H1 (cell line): ENCODE measurements at regions not wholly inside any gene's neighbourhood (a gene's known extent, or its start where the extent isn't known, plus 50 kb on each side); places are given as distances from the start of the nearest gene placed in this dataset.

Experiments used
- CTCF ChIA-PET: fragments of 300-600 bp; sonication (Branson Sonifier 250); formaldehyde crosslinking; loops from one replicate; lab custom pipeline; 2021; ENCODE audit not compliant: partially characterized antibody; lab: Charles Lee
- POLR2A ChIA-PET: fragments of 300-600 bp; sonication (Branson Sonifier 250); formaldehyde crosslinking; loops from one replicate; lab custom pipeline; 2021; ENCODE audit warnings: inconsistent platforms; ENCODE audit not compliant: partially characterized antibody; lab: Charles Lee
- DNase-seq, 2 experiments: peaks; one replicate each; pipeline versions ENCODE4 v3.0.0 to v3.0.0-alpha.2; 2010 to 2022; ENCODE audit warnings: low spot score in 2 of 2, low read depth in 1 of 2, mixed read lengths in 1 of 2
- FAIRE-seq: peaks from 2 replicates; lab custom pipeline; 2011; peaks lifted over from hg19 to GRCh38; lab: Jason Lieb, UNC
- H2AFZ ChIP-seq: 2 replicates; pipeline ENCODE4 v1.8.1; 2012; ENCODE audit warnings: low read length, inconsistent platforms
- H2AK5ac ChIP-seq: 2 replicates; pipeline ENCODE4 v1.6.1; 2013; ENCODE audit warnings: low read depth, low read length
- H2BK120ac ChIP-seq: replicated peaks from 2 replicates; pipeline ENCODE3; 2013; ENCODE audit warnings: low read depth, low read length, inconsistent platforms
- H2BK12ac ChIP-seq: 2 replicates; pipeline ENCODE4 v1.6.1; 2013; ENCODE audit warnings: low read depth, low read length
- H2BK15ac ChIP-seq: 2 replicates; pipeline ENCODE4 v1.6.1; 2013; ENCODE audit warnings: low read length
- H2BK20ac ChIP-seq: 2 replicates; pipeline ENCODE4 v1.6.1; 2013; ENCODE audit warnings: low read length
- H2BK5ac ChIP-seq: 2 replicates; pipeline ENCODE4 v1.6.1; 2013; ENCODE audit warnings: low read depth, low read length
- H3K14ac ChIP-seq: 2 replicates; pipeline ENCODE4 v1.6.1; 2013; ENCODE audit warnings: inconsistent platforms; ENCODE audit not compliant: insufficient read length
- H3K18ac ChIP-seq: 2 replicates; pipeline ENCODE4 v1.6.1; 2013; ENCODE audit warnings: low read length; ENCODE audit errors: extremely low read depth
- H3K23ac ChIP-seq: 2 replicates; pipeline ENCODE4 v1.6.1; 2013; ENCODE audit warnings: inconsistent platforms; ENCODE audit not compliant: insufficient read length
- H3K23me2 ChIP-seq: 2 replicates; pipeline ENCODE4 v1.6.1; 2013; ENCODE audit warnings: low read depth, low read length
- H3K27ac ChIP-seq: 2 replicates; pipeline ENCODE4 v1.6.1; 2011; ENCODE audit warnings: low read depth, low read length, inconsistent platforms
- H3K27me3 ChIP-seq, 4 experiments: replicated peaks in 1 of 4; 1 replicate in 1 of 4; 2 replicates in 3 of 4; pipeline versions ENCODE4 v1.6.1 to v1.8.1; 2011 to 2013; ENCODE audit warnings: low read length in 3 of 4, mild to moderate bottlenecking in 3 of 4, inconsistent platforms in 2 of 4, mixed read lengths in 2 of 4, moderate library complexity in 1 of 4; ENCODE audit not compliant: control insufficient read depth in 3 of 4, insufficient read depth in 3 of 4; ENCODE audit errors: extremely low read depth in 1 of 4
- H3K36me3 ChIP-seq, 4 experiments: 2 replicates each; pipeline versions ENCODE4 v1.6.1 to v1.8.1; 2011 to 2013; ENCODE audit warnings: mild to moderate bottlenecking in 4 of 4, low read length in 3 of 4, moderate library complexity in 2 of 4, control low read depth in 1 of 4, inconsistent platforms in 1 of 4; ENCODE audit not compliant: insufficient read depth in 4 of 4, control insufficient read depth in 2 of 4
- H3K4ac ChIP-seq: replicated peaks from 2 replicates; pipeline ENCODE3; 2013; ENCODE audit warnings: low read length, low read depth, mixed read lengths, inconsistent platforms; ENCODE audit not compliant: insufficient read length
- H3K4me1 ChIP-seq, 4 experiments: replicated peaks in 1 of 4; 1 replicate in 1 of 4; 2 replicates in 3 of 4; pipeline versions ENCODE4 v1.6.1 to v1.8.1; 2011 to 2013; ENCODE audit warnings: low read length in 3 of 4, inconsistent platforms in 2 of 4, mixed read lengths in 1 of 4; ENCODE audit not compliant: insufficient read depth in 4 of 4, control insufficient read depth in 3 of 4
- H3K4me2 ChIP-seq, 2 experiments: 2 replicates each; pipeline versions ENCODE4 v1.6.1 to v1.8.1; 2011 to 2013; ENCODE audit warnings: low read depth in 2 of 2, low read length in 2 of 2, control low read depth in 1 of 2, inconsistent platforms in 1 of 2, mild to moderate bottlenecking in 1 of 2; ENCODE audit not compliant: insufficient read depth in 1 of 2
- H3K4me3 ChIP-seq, 4 experiments: fragments of 200-600, 300-600 bp in 1 of 4; sonication (generic), shearing (Covaris generic), sonication (Bioruptor Twin) in 1 of 4; 2 replicates each; pipeline versions ENCODE4 v1.5.1 to v1.8.1; 2011 to 2016; ENCODE audit warnings: low read length in 4 of 4, low read depth in 3 of 4, control low read depth in 2 of 4, inconsistent platforms in 2 of 4, mild to moderate bottlenecking in 2 of 4, mixed read lengths in 1 of 4, moderate library complexity in 1 of 4; ENCODE audit not compliant: insufficient read depth in 2 of 4; ENCODE audit errors: extremely low read depth in 1 of 4
- H3K56ac ChIP-seq: replicated peaks from 2 replicates; pipeline ENCODE3; 2013; ENCODE audit warnings: low read depth, mild to moderate bottlenecking, mixed read lengths, low read length, inconsistent platforms; ENCODE audit not compliant: insufficient read length
- H3K79me1 ChIP-seq: 2 replicates; pipeline ENCODE4 v1.6.1; 2013; ENCODE audit warnings: low read depth, low read length, control low read depth
- H3K79me2 ChIP-seq, 2 experiments: 2 replicates each; pipeline versions ENCODE4 v1.6.1 to v1.8.1; 2012 to 2013; ENCODE audit warnings: low read length in 2 of 2, mild to moderate bottlenecking in 2 of 2, inconsistent platforms in 1 of 2; ENCODE audit not compliant: insufficient read depth in 2 of 2, control insufficient read depth in 1 of 2
- H3K9ac ChIP-seq, 4 experiments: replicated peaks in 1 of 4; 1 replicate in 1 of 4; 2 replicates in 3 of 4; pipeline versions ENCODE4 v1.6.1 to v1.8.1; 2011 to 2013; ENCODE audit warnings: low read depth in 3 of 4, low read length in 3 of 4, control low read depth in 2 of 4, mild to moderate bottlenecking in 2 of 4, moderate library complexity in 2 of 4, inconsistent platforms in 1 of 4; ENCODE audit errors: extremely low read depth in 1 of 4
- H3K9me3 ChIP-seq, 2 experiments: 2 replicates each; pipeline versions ENCODE4 v1.6.1 to v1.8.1; 2012 to 2013; ENCODE audit warnings: mild to moderate bottlenecking in 2 of 2, moderate library complexity in 2 of 2, control low read depth in 1 of 2, inconsistent platforms in 1 of 2, low read depth in 1 of 2, low read length in 1 of 2, mixed read lengths in 1 of 2; ENCODE audit not compliant: insufficient read depth in 2 of 2
- H4K20me1 ChIP-seq, 2 experiments: replicated peaks in 1 of 2; 2 replicates each; pipeline versions ENCODE3 to v1.8.1; 2011 to 2013; ENCODE audit warnings: inconsistent platforms in 2 of 2, low read length in 2 of 2, mild to moderate bottlenecking in 1 of 2; ENCODE audit not compliant: insufficient read depth in 2 of 2, control insufficient read depth in 1 of 2
- H4K5ac ChIP-seq: 2 replicates; pipeline ENCODE4 v1.6.1; 2013; ENCODE audit warnings: low read length, low read depth, mixed read lengths, inconsistent platforms; ENCODE audit not compliant: insufficient read length
- H4K8ac ChIP-seq: 2 replicates; pipeline ENCODE4 v1.8.0; 2013; ENCODE audit warnings: mild to moderate bottlenecking, moderate library complexity, low read length, inconsistent platforms; ENCODE audit not compliant: insufficient read depth; ENCODE audit errors: extremely low read depth
- H4K91ac ChIP-seq: replicated peaks from 2 replicates; pipeline ENCODE3; 2013; ENCODE audit warnings: low read length, mixed read lengths, inconsistent platforms; ENCODE audit not compliant: insufficient read length
- EZH2 ChIP-seq: fragments of 200-600 bp; sonication (generic); IDR thresholded peaks from 2 replicates; pipeline ENCODE4 v1.7.1; 2012; ENCODE audit warnings: low read depth, mild to moderate bottlenecking, moderate library complexity, low read length, inconsistent platforms; ENCODE audit not compliant: severe bottlenecking
- KDM4A ChIP-seq: IDR thresholded peaks from one replicate; pipeline ENCODE4 v1.7.1; 2012; ENCODE audit warnings: low read depth, mild to moderate bottlenecking, moderate library complexity, low read length, inconsistent platforms; ENCODE audit not compliant: severe bottlenecking
- PHF8 ChIP-seq: fragments of 200-600 bp; sonication (generic); conservative IDR thresholded peaks from 2 replicates; pipeline ENCODE4 v1.7.1; 2012; ENCODE audit warnings: low read depth, mild to moderate bottlenecking, inconsistent platforms, low read length, moderate library complexity
- POLR2A ChIP-seq, 2 experiments: IDR thresholded peaks; 1 replicate in 1 of 2; 2 replicates in 1 of 2; pipeline ENCODE4 v1.6.1; 2011; ENCODE audit warnings: low read depth in 2 of 2, low read length in 2 of 2, mild to moderate bottlenecking in 2 of 2; ENCODE audit errors: control extremely low read depth in 1 of 2
- RNF2 ChIP-seq: fragments of 200-900, 300-1000 bp; sonication (generic); IDR thresholded peaks from 2 replicates; pipeline ENCODE4 v1.7.1; 2016; ENCODE audit warnings: borderline replicate concordance, low read depth, mild to moderate bottlenecking, antibody characterized with exemption, low read length; ENCODE audit not compliant: poor library complexity, severe bottlenecking; ENCODE audit errors: missing control alignments
- SP2 ChIP-seq: IDR thresholded peaks from 2 replicates; pipeline ENCODE4 v1.6.1; 2012; ENCODE audit warnings: mild to moderate bottlenecking, low read length, inconsistent platforms
- SUZ12 ChIP-seq: fragments of 200-600 bp; sonication (generic); IDR thresholded peaks from 2 replicates; pipeline ENCODE4 v1.6.1; 2012; ENCODE audit warnings: mild to moderate bottlenecking, inconsistent platforms, low read length, moderate library complexity, mixed read lengths
- USF2 ChIP-seq: IDR thresholded peaks from 2 replicates; pipeline ENCODE4 v1.6.1; 2011; ENCODE audit warnings: low read length, improper control_type of control experiment
- YY1 ChIP-seq: IDR thresholded peaks from 2 replicates; pipeline ENCODE4 v1.6.1; 2011; ENCODE audit warnings: low read depth, mild to moderate bottlenecking, low read length
- WGBS, 2 experiments: shearing (Covaris generic) in 1 of 2; methylation state at CpG; one replicate each; pipeline versions ENCODE4 v1.1.6 to v1.1.7; 2013 to 2015; ENCODE audit warnings: low lambda C conversion rate in 2 of 2, mixed read lengths in 2 of 2, inconsistent platforms in 1 of 2, low coverage in 1 of 2, missing lambda C conversion rate in 1 of 2; ENCODE audit not compliant: insufficient replicate concordance in 2 of 2, insufficient coverage in 1 of 2, insufficient read length in 1 of 2; ENCODE audit errors: extremely low coverage in 1 of 2, missing lambda C conversion rate in 1 of 2; 5-methylcytosine and 5-hydroxymethylcytosine counted together

GRCh38 chr4:3871881-3872833, 106.0 kb downstream of the ADRA2C start:
- CTCF ChIA-PET = interaction anchor here (1.0 to 1.6 kb wide), 5 partner anchors 9 to 88 kb away, joined by 3 to 5 read pairs (median 4); no protein-coding TSS in a partner anchor
- Histone ChIP-seq H3K9me3 (peaks cover 0 to 9% of the 10 kb centered on the region in 2 experiments; a peak in 1 of 4 replicates), H3K79me1 (no peaks in the 10 kb centered on the region)
- TF ChIP-seq SP2 (no peak), POLR2A (IDR thresholded peaks at IDR 0.05; ENCODE audit: control extremely low read depth in 1 of 2, low read depth in 2 of 2, low read length in 2 of 2) (no peak), EZH2 (peak; percentile 56), USF2 (no peak), YY1 (no peak), SUZ12 (no peak; the same call in 1 of the 2 replicates), PHF8 (no peak), RNF2 (no peak), KDM4A (peak; percentile 12)

More at GRCh38 chr4:3871881-3872833, 106.0 kb downstream of the ADRA2C start:
- Histone ChIP-seq H3K9ac (no peak overlapping the region), H2BK12ac (peak overlapping the region; percentile 30; the same call in 1 of the 2 replicates), H4K91ac (no peak overlapping the region), H3K27me3 (peaks cover 7 to 40% (median 27%) of the 10 kb centered on the region in 4 experiments), H2AFZ (no peak overlapping the region), H3K4me2 (peak overlapping the region; percentile 73 to 87), H2BK120ac (no peak overlapping the region), H4K8ac (no peak overlapping the region), H3K4me1 (peaks cover 0 to 19% (median 8%) of the 10 kb centered on the region in 4 experiments; a peak in 6 of 7 replicates), H2BK15ac (peak overlapping the region; percentile 20; the same call in 1 of the 2 replicates), H3K23me2 (peaks cover 14% of the 10 kb centered on the region; the same call in 1 of the 2 replicates), H3K14ac (no peak overlapping the region), H2AK5ac (peak overlapping the region; percentile 14; the same call in 1 of the 2 replicates), H3K56ac (no peak overlapping the region), H2BK5ac (peak overlapping the region; percentile 44; the same call in 1 of the 2 replicates), H3K4ac (no peak overlapping the region), H4K20me1 (no peaks in the 10 kb centered on the region), H3K4me3 (peak overlapping the region; percentile 26 to 56 (median 29); a peak in 7 of 8 replicates), H3K18ac (peak overlapping the region; percentile 36; the same call in 1 of the 2 replicates), H3K79me2 (no peaks in the 10 kb centered on the region), H3K23ac (no peak overlapping the region), H2BK20ac (peak overlapping the region; percentile 8; the same call in 1 of the 2 replicates), H3K36me3 (no peaks in the 10 kb centered on the region), H4K5ac (no peak overlapping the region), H3K27ac (no peak overlapping the region)
- POLR2A ChIA-PET = interaction anchor here (0.7 to 2.0 kb wide), 3 partner anchors 9 to 92 kb away, joined by 3 to 6 read pairs (median 3); no protein-coding TSS in a partner anchor
- FAIRE-seq (no peak), DNase-seq (peak in 1 of 2 experiments; percentile 70)
- WGBS, 2 experiments = 28% methylated on average over 28 of the region's 59 CpGs; no CpG with 5 or more reads in 1 of the 2 experiments
